GM19468 (cell line): ENCODE measurements at regions not wholly inside any gene's neighbourhood (a gene's known extent, or its start where the extent isn't known, plus 50 kb on each side); places are given as distances from the start of the nearest gene placed in this dataset.

Source experiments
- ATAC-seq: cut with Tn5 transposase; IDR thresholded peaks from one replicate; pipeline ENCODE4 v1.9.1; 2021; ENCODE audit warnings: mild to moderate bottlenecking, moderate library complexity, moderate number of reproducible peaks; ENCODE audit not compliant: unreplicated experiment; ENCODE audit errors: extremely low read depth

DNA sequence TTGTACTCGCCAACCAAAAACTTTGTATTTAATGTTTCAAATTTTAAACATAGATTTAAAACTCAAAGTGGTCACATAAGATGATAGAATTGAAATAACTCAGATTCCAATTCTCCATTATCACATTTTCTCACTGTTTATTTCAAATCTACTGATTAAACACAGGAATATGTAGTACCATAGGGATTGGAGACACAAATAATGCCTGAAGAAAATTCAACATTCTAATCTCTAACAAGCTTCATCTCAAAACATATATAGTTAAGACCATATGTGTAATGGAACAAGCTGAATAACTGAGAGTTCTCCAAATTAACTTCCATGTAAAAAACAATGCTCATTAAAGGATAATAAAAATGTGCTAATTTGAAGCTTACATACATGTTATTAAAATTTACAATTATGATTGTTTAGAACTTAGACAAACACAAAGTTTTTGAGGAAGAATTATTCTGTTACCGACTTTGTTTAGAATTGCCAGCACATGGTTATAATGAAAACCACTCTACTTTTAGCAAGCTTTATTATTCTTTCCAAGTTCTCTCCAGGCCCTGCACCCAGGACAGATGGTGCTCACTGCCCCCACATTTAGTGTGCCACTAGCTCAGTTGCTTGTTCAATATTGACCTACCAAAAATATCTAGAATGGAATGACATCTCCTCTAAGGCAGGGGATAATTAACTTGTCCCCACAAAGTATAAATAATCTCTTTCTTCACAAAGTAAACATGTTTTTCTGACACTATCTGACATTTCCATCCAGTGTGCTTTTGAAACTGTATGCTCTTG is 467.2 kb downstream of the TTLL7 start:
- no peak for ATAC-seq

DNA sequence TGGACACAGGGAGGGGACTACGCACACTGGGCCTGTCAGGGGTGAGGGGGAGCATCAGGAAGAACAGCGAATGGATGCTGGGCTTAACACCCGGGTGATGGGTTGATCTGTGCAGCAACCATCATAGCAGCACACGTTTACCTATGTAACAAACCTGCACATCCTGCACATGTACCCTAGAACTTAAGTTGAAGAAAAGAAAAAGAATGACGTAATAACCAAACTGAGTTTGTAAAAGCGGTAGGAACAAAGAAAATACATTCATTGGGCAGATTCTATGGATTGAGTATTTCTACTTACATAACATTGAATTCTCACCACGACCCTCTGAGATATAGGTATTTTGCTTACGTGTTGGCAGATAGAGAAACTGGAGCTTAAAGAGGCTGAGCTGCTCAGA is 468.4 kb downstream of the TTLL7 start:
- no peak for ATAC-seq

- no peak for ATAC-seq
Observed at GRCh38 chr1:83527987-83528386, 470.9 kb downstream of the TTLL7 start.

GRCh38 chr1:83520797-83521196 is 478.1 kb downstream of the TTLL7 start:
- ATAC-seq: no peak

- no peak for ATAC-seq
Observed at GRCh38 chr1:83516369-83516768, 482.6 kb downstream of the TTLL7 start.

- ATAC-seq: no peak
Observed at GRCh38 chr1:83515578-83516154, 483.3 kb downstream of the TTLL7 start.

DNA sequence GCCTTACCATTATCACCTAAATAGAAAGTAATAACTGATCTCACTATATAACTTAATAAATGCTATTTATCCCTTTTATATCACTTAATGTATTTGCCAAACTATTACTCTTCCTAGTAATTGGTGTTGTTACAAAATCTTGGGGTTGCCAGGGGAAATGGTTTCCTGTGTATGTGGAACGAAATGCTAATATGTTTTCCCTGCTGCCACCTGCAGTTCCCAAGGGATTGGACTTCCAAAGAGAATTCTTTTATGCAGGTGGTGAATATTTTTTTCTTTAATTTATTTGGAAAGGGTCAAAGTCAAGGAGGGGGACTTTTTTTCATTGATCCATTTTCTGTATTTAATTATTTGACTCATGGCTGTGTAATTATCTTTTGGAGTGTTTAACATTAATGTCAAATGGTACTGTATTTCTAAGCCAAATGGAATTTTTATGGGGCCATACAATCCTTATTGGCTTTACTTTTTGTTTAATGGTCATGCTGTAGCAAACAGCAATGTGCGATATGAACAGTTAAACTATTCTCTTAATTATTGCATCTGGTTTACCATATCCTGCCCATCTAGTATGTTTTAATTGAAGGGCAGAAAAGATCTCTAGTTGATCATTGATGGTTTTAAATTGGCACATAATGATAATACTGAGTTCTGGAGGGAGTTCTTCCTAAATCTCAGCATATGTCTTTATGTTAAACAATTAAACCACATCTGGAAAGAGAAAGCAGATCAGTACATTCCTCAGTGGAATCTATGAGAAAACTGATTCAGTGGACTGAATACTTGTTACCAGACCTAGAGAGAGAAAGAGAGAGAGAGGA is 486.3 kb downstream of the TTLL7 start:
- no peak for ATAC-seq

GRCh38 chr1:83511146-83511726 is 487.7 kb downstream of the TTLL7 start:
- ATAC-seq: no peak

GRCh38 chr1:83509301-83509781 is 489.6 kb downstream of the TTLL7 start:
- ATAC-seq: no peak

GRCh38 chr1:83508485-83509151 is 490.3 kb downstream of the TTLL7 start:
- peak; percentile 96 for ATAC-seq

GRCh38 chr1:83505148-83505547 is 493.8 kb downstream of the TTLL7 start:
- ATAC-seq: no peak

DNA sequence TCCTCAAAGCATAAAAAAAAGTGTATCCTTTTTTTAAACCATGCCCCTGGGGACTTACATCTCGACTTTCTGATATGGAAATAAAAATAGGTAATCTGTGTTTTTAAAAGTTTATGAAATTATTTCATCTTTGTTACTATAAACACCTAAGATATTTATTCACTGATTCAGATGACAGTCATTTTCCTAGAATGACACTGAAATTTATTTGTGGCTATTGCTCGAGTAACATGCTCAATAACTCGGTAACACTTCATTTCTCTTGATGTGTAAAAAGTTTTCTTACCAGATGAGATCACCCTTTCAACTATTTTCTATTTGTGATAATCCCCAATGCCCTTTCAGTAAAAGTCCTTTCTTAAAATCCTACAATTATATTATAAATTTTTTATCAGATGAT is 495.8 kb downstream of the TTLL7 start:
- no peak for ATAC-seq

- ATAC-seq: peak; percentile 85
Observed at GRCh38 chr1:83500987-83501591, 497.8 kb downstream of the TTLL7 start.

GRCh38 chr1:83500531-83500930 is 498.4 kb downstream of the TTLL7 start:
- ATAC-seq: no peak

DNA sequence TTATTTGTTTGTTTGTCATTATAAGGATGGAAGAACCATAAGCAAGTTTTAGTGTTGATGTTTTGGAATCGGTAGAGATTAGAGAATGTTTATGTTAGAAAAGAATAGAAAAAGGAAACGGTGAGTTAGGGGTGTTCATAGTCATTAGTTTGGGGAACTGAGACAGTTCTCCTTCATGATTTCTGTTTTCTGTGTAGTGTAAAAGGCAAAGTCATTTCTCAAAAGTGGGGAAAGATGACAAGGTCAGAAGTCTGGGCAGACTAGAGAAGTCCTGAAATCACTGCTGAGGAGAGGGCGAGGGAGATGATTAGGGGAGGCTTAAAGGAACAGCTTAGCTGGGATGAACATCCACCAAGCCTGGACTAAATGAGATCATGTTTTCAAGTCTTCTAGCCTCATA is 498.9 kb downstream of the TTLL7 start:
- peak; percentile 27 for ATAC-seq

- ATAC-seq: no peak
Observed at GRCh38 chr1:83497563-83497962, 501.4 kb downstream of the TTLL7 start.

DNA sequence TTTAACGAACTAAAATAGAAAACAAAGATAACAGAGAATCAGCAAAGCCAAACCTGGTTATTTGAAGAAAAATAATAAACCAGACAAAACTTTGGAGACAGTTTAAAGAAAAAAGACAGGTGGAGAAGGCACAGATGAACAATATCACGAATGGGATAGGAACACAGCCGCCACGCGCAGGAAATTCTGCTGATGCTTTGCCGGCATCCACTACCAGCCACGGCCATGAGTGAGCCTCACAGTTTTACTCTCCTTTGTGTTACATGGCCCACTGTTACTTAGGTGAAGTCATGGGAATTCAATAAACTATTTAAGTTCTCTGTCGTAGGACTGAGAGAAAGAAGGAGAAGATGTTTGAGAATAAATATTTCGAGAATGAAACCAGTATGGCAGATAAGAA is 503.4 kb downstream of the TTLL7 start:
- no peak for ATAC-seq

DNA sequence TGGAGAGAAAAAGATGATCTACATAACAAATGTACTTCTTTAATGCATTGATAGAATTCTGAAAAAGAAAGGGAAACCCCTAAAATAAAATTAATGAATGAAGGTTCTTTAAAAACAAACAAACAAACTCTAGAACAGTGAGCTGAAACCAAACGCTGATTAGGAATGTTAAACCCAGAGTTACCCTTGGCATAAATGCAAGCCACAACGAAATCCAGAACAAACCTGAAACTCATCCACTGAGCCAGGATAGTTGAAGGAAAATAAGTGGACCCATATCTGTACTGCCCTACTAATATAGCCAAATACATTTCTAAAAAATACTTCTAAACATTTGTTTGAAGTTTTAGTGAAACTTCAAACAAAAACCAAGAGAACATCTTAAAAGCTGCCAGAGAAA is 505.3 kb downstream of the TTLL7 start:
- ATAC-seq: no peak

- ATAC-seq: no peak
Observed at GRCh38 chr1:83491930-83492329, 507.0 kb downstream of the TTLL7 start.

GRCh38 chr1:83490988-83491387 is 507.9 kb downstream of the TTLL7 start:
- no peak for ATAC-seq
